Lung microvascular endothelial cell (primary cell): ENCODE measurements at regions not wholly inside any gene's neighbourhood (a gene's known extent, or its start where the extent isn't known, plus 50 kb on each side); places are given as distances from the start of the nearest gene placed in this dataset.

Experiments used
- DNase-seq, 2 donors: peaks; one replicate each; pipeline versions ENCODE4 v3.0.0 to v3.0.0-alpha.2; 2010; ENCODE audit warnings: low read depth in 2 of 2

GRCh38 chr7:113172726-113173125 is 54.4 kb upstream of the SMIM30 start:
- no peak for DNase-seq

- DNase-seq, result no peak
Measured at GRCh38 chr7:113170591-113170990, 52.2 kb upstream of the SMIM30 start.
